PC-3 (cell line): ENCODE measurements at regions not wholly inside any gene's neighbourhood (a gene's known extent, or its start where the extent isn't known, plus 50 kb on each side); places are given as distances from the start of the nearest gene placed in this dataset.

Source experiments
- ATAC-seq: fragments of 200-7000 bp; cut with Tn5 transposase; 2 replicates; pipeline ENCODE4 v1.9.1; 2020; ENCODE audit warnings: mild to moderate bottlenecking, moderate library complexity
- BruUV-seq: library from RNA; stranded (reverse); fragments of 400-500 nt; replicated peaks from 2 replicates; lab custom pipeline; 2021; lab: Mats Ljungman, UMichigan
- CTCF ChIA-PET: fragments of 300-600 bp; sonication (Branson Sonifier 250); formaldehyde crosslinking; loops from one replicate; lab custom pipeline; 2022; ENCODE audit warnings: antibody characterized with exemption; lab: Charles Lee
- POLR2A ChIA-PET: fragments of 300-600 bp; sonication (Branson Sonifier 250); formaldehyde crosslinking; loops from one replicate; lab custom pipeline; 2022; ENCODE audit warnings: antibody characterized with exemption; ENCODE audit not compliant: unreplicated experiment; lab: Charles Lee
- DNase-seq: peaks from one replicate; pipeline ENCODE4 v3.0.0-alpha.2; 2015
- H2AFZ ChIP-seq: fragments of 300-600 bp; sonication (generic); 2 replicates; pipeline ENCODE4 v1.6.0; 2016; ENCODE audit warnings: antibody characterized with exemption, low read length
- H3F3A ChIP-seq: fragments of 300-600 bp; sonication (generic); one replicate; pipeline ENCODE4 v1.6.0; 2017; ENCODE audit warnings: antibody characterized with exemption, low read length, control low read depth, mild to moderate bottlenecking; ENCODE audit not compliant: unreplicated experiment
- H3K27ac ChIP-seq: fragments of 300-600 bp; sonication (generic); 2 replicates; pipeline ENCODE4 v1.5.1; 2016; ENCODE audit warnings: mild to moderate bottlenecking, low read length
- H3K27me3 ChIP-seq: fragments of 300-600 bp; sonication (generic); 2 replicates; pipeline ENCODE4 v1.6.1; 2016; ENCODE audit warnings: low read length, mixed read lengths
- H3K36me3 ChIP-seq: fragments of 300-600 bp; sonication (generic); 2 replicates; pipeline ENCODE4 v1.6.1; 2016; ENCODE audit warnings: low read depth, mixed run types, low read length, mixed read lengths
- H3K4me1 ChIP-seq: fragments of 300-600 bp; sonication (generic); 2 replicates; pipeline ENCODE4 v1.5.1; 2016; ENCODE audit warnings: low read length; ENCODE audit not compliant: insufficient read depth
- H3K4me2 ChIP-seq: fragments of 300-600 bp; sonication (generic); 2 replicates; pipeline ENCODE4 v1.6.0; 2016; ENCODE audit warnings: low read length
- H3K4me3 ChIP-seq: fragments of 300-600 bp; sonication (generic); 2 replicates; pipeline ENCODE4 v1.5.1; 2016; ENCODE audit warnings: mild to moderate bottlenecking, low read length, mixed read lengths
- H3K79me2 ChIP-seq: fragments of 300-600 bp; sonication (generic); 2 replicates; pipeline ENCODE4 v1.6.1; 2017; ENCODE audit warnings: low read length, mixed read lengths
- H3K9ac ChIP-seq: fragments of 300-600 bp; sonication (generic); 2 replicates; pipeline ENCODE4 v1.6.0; 2016; ENCODE audit warnings: mild to moderate bottlenecking, low read length
- H3K9me2 ChIP-seq: fragments of 300-600 bp; sonication (generic); replicated peaks from 2 replicates; pipeline ENCODE4 v1.6.1; 2016; ENCODE audit warnings: mixed run types, low read length, mixed read lengths
- H3K9me3 ChIP-seq: fragments of 300-600 bp; sonication (generic); 2 replicates; pipeline ENCODE4 v1.6.1; 2016; ENCODE audit warnings: low read length, mixed read lengths
- H4K20me1 ChIP-seq: fragments of 300-600 bp; sonication (generic); 2 replicates; pipeline ENCODE4 v1.6.1; 2016; ENCODE audit warnings: low read length, mixed read lengths
- EZH2 ChIP-seq: fragments of 300-600 bp; sonication (generic); IDR thresholded peaks from one replicate; pipeline ENCODE4 v1.6.1; 2017; ENCODE audit warnings: antibody characterized with exemption, mild to moderate bottlenecking, low read length; ENCODE audit not compliant: unreplicated experiment
- EZH2phosphoT487 ChIP-seq: fragments of 300-600 bp; sonication (generic); IDR thresholded peaks from 2 replicates; pipeline ENCODE4 v1.6.1; 2018; ENCODE audit warnings: mild to moderate bottlenecking, antibody characterized with exemption, low read length, borderline replicate concordance
- intact Hi-C: fragments of 100-400 bp; cut with micrococcal nuclease; formaldehyde crosslinking; loops from 2 replicates; pipeline ENCODE4 v1.9.0; 2023
- TF ChIP-seq, protein P1 (sequence below): fragments of 300-600 bp; sonication (generic); conservative IDR thresholded peaks from 2 replicates; pipeline ENCODE4 v1.5.1; 2017; ENCODE audit warnings: antibody characterized with exemption, low read depth, mild to moderate bottlenecking, low read length

DNA sequence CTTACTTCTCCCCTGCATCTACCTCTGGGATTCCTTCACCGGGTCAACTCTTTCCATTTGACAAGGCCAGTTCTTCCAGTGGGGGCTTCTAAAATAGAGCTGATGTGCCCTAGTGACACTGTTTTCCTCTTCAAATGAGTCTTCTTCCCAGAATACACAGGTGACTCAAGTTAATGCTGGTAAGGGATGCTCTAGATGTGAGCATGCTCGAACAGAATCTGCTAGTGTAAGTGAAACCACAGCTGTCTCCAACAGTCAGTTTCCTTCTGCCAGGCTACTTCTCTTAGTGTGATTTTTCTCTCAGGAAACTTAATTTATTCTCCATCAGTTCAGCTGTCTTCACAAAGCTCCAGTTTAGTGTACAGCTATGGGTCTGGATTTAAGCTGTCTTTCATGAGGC lies 194.9 kb upstream of the C1orf87 start:
- Histone ChIP-seq H2AFZ (no peak overlapping the region), H3K4me2 (no peak overlapping the region), H3K79me2 (no peaks in the 10 kb centered on the region), H3K9me2 (no peaks in the 10 kb centered on the region), H3K27ac (no peak overlapping the region), H3K36me3 (no peaks in the 10 kb centered on the region), H3F3A (no peaks in the 10 kb centered on the region), H3K9ac (no peak overlapping the region), H4K20me1 (no peaks in the 10 kb centered on the region), H3K27me3 (peaks cover 31% of the 10 kb centered on the region), H3K9me3 (no peaks in the 10 kb centered on the region), H3K4me3 (no peak overlapping the region), H3K4me1 (no peaks in the 10 kb centered on the region)
- no peak for TF ChIP-seq EZH2phosphoT487
- TF ChIP-seq, protein P1, sequence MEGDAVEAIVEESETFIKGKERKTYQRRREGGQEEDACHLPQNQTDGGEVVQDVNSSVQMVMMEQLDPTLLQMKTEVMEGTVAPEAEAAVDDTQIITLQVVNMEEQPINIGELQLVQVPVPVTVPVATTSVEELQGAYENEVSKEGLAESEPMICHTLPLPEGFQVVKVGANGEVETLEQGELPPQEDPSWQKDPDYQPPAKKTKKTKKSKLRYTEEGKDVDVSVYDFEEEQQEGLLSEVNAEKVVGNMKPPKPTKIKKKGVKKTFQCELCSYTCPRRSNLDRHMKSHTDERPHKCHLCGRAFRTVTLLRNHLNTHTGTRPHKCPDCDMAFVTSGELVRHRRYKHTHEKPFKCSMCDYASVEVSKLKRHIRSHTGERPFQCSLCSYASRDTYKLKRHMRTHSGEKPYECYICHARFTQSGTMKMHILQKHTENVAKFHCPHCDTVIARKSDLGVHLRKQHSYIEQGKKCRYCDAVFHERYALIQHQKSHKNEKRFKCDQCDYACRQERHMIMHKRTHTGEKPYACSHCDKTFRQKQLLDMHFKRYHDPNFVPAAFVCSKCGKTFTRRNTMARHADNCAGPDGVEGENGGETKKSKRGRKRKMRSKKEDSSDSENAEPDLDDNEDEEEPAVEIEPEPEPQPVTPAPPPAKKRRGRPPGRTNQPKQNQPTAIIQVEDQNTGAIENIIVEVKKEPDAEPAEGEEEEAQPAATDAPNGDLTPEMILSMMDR: no peak
- no peak for TF ChIP-seq EZH2
- ChIA-PET POLR2A (no interaction called here), CTCF (no interaction called here)
- intact Hi-C loops: no loop called here
- ATAC-seq: no peak
- no peak for DNase-seq
- no TSS peak for BruUV-seq

DNA sequence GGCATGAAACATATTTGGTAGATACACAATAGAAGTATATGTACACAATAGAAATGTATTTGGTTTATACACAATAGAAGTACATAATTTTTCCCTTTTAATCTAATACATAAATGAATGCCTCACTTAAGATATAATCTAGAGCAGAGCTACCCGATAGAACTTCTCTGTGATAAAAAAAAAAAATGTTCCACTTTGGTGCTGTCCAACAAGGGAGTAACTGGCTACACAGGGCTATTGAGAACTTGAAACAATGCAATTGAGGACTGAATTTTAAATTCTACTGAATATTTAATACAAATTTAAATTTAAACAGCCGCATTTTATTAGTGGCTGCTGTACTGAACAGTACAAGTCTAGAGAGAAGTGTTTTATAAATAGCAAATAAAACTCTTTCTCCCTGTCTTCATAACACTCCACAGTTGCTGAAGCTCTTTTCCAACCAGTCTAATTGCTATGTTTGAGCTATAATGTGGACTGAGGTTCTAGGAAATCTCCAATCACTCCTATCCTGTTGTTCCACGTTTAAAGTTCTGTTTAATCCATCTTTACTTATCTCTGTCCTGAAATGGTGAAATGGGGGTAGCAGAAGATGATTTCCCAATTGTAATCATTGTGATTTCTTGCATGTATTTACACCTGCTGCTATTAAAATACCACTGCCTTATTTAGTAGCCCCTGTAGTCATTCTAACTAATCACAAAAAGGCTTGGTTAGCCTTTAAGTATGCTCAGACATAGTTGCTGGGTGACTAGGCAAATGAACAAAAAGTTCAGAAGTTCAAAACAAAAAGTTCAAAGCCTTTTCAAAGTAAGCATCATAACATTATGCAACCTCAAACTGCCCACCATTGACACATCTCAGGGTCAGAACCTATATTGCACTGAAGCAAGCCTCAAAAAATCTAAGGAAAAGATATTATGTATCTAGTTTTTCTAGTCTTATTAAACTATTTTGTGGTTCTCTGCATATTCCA lies 192.3 kb upstream of the C1orf87 start:
- Histone ChIP-seq H3K9ac (no peak overlapping the region), H4K20me1 (no peaks in the 10 kb centered on the region), H3K9me2 (no peaks in the 10 kb centered on the region), H3K27me3 (peaks cover 36% of the 10 kb centered on the region; the same call in 1 of the 2 replicates), H3K4me1 (no peaks in the 10 kb centered on the region), H3K4me3 (no peak overlapping the region), H3K27ac (no peak overlapping the region), H2AFZ (no peak overlapping the region), H3K79me2 (no peaks in the 10 kb centered on the region), H3K9me3 (no peaks in the 10 kb centered on the region), H3K4me2 (no peak overlapping the region), H3F3A (no peaks in the 10 kb centered on the region), H3K36me3 (no peaks in the 10 kb centered on the region)
- CTCF ChIA-PET: no interaction called here
- POLR2A ChIA-PET: no interaction called here
- DNase-seq (no peak), ATAC-seq (no peak)
- TF ChIP-seq, protein P1: no peak
- TF ChIP-seq EZH2: no peak
- TF ChIP-seq EZH2phosphoT487: no peak
- no TSS peak for BruUV-seq
- intact Hi-C loops: no loop called here

DNA sequence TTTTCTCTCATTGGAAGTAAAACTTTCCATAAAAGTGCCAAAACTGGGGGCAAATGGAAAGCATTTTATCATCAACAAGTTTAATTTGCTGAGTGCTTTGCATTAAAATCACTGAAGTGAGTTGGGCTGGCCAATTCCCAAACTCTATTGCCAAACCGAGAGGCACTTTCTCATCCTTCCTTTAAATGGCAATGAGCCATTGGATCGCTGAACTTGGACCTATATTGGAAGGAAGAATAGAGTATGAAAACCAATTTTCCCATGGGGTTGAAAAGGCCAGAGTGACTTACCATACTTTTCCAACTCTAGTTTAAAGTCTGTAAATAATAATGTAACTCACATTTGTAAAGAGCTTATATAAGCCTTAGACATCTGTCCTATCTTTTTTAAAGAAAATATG lies 189.1 kb upstream of the C1orf87 start:
- no peak overlapping the region for H3K9ac ChIP-seq
- TF ChIP-seq, protein P1: no peak
- TF ChIP-seq EZH2: no peak
- TF ChIP-seq EZH2phosphoT487: no peak

More for the DNA sequence above, 189.1 kb upstream of the C1orf87 start:
- H3K27ac ChIP-seq: no peak overlapping the region
- no peak overlapping the region for H3K4me2 ChIP-seq
- DNase-seq (no peak), ATAC-seq (no peak)
- H2AFZ ChIP-seq: no peak overlapping the region
- peaks cover 40% of the 10 kb centered on the region; the same call in 1 of the 2 replicates for H3K27me3 ChIP-seq
- no peaks in the 10 kb centered on the region for H3F3A ChIP-seq
- no peak overlapping the region for H3K4me3 ChIP-seq
- BruUV-seq: no TSS peak
- no peaks in the 10 kb centered on the region for H3K79me2 ChIP-seq
- ChIA-PET POLR2A (no interaction called here), CTCF (no interaction called here)
- intact Hi-C loops: no loop called here
- H3K36me3 ChIP-seq: no peaks in the 10 kb centered on the region
- no peaks in the 10 kb centered on the region for H3K4me1 ChIP-seq
- no peaks in the 10 kb centered on the region for H3K9me2 ChIP-seq
- H3K9me3 ChIP-seq: no peaks in the 10 kb centered on the region
- no peaks in the 10 kb centered on the region for H4K20me1 ChIP-seq
